ENCODE measurements at regions not wholly inside any gene's neighbourhood (a gene's known extent, or its start where the extent isn't known, plus 50 kb on each side); places are given as distances from the start of the nearest gene placed in this dataset.

- H3K4me1 Mint-ChIP-seq = peaks cover 4% of the 10 kb centered on the region
- H3K27ac Mint-ChIP-seq (ENCODE audit: unreplicated experiment) = no peak overlapping the region
- peaks cover 5% of the 10 kb centered on the region for H3K36me3 Mint-ChIP-seq (ENCODE audit: low read depth)
- H3K4me3 Mint-ChIP-seq = no peak overlapping the region
- TF ChIP-seq CTCF (conservative IDR thresholded peaks at IDR 0.05) = no peak
- no peak for DNase-seq (ENCODE audit: low read depth, low spot score)
- H3K27me3 Mint-ChIP-seq (ENCODE audit: low read depth) = no peaks in the 10 kb centered on the region
- H3K9me3 Mint-ChIP-seq = peaks cover 10% of the 10 kb centered on the region
Observed at GRCh38 chr2:22329211-22330154, 1055.5 kb upstream of the KLHL29 start.

- H3K27ac Mint-ChIP-seq (ENCODE audit: unreplicated experiment) = no peak overlapping the region
Observed at GRCh38 chr2:22336414-22336813, 1048.6 kb upstream of the KLHL29 start.

GRCh38 chr2:22340716-22341115, 1044.3 kb upstream of the KLHL29 start:
- H3K9me3 Mint-ChIP-seq = no peaks in the 10 kb centered on the region
- H3K4me3 Mint-ChIP-seq = no peak overlapping the region
- no peaks in the 10 kb centered on the region for H3K27me3 Mint-ChIP-seq (ENCODE audit: low read depth)

More at GRCh38 chr2:22336414-22336813, 1048.6 kb upstream of the KLHL29 start:
- Mint-ChIP-seq H3K27me3 (ENCODE audit: low read depth) (no peaks in the 10 kb centered on the region), H3K9me3 (no peaks in the 10 kb centered on the region), H3K36me3 (ENCODE audit: low read depth) (no peaks in the 10 kb centered on the region), H3K4me3 (no peak overlapping the region), H3K4me1 (peaks cover 14% of the 10 kb centered on the region)
- DNase-seq (ENCODE audit: low read depth, low spot score) = no peak
- TF ChIP-seq CTCF (conservative IDR thresholded peaks at IDR 0.05) = no peak

GRCh38 chr2:22347306-22347705, 1037.7 kb upstream of the KLHL29 start:
- no peaks in the 10 kb centered on the region for H3K27me3 Mint-ChIP-seq (ENCODE audit: low read depth)
- H3K4me3 Mint-ChIP-seq = no peak overlapping the region
- no peaks in the 10 kb centered on the region for H3K36me3 Mint-ChIP-seq (ENCODE audit: low read depth)
- H3K27ac Mint-ChIP-seq (ENCODE audit: unreplicated experiment) = no peak overlapping the region
- no peaks in the 10 kb centered on the region for H3K9me3 Mint-ChIP-seq
- DNase-seq (ENCODE audit: low read depth, low spot score) = no peak
- no peak for TF ChIP-seq CTCF (conservative IDR thresholded peaks at IDR 0.05)
- no peaks in the 10 kb centered on the region for H3K4me1 Mint-ChIP-seq

More at GRCh38 chr2:22340716-22341115, 1044.3 kb upstream of the KLHL29 start:
- Mint-ChIP-seq H3K27ac (ENCODE audit: unreplicated experiment) (no peak overlapping the region), H3K36me3 (ENCODE audit: low read depth) (no peaks in the 10 kb centered on the region), H3K4me1 (peaks cover 14% of the 10 kb centered on the region)
- no peak for TF ChIP-seq CTCF (conservative IDR thresholded peaks at IDR 0.05)
- no peak for DNase-seq (ENCODE audit: low read depth, low spot score)

- DNase-seq (ENCODE audit: low read depth, low spot score) = no peak
- no peaks in the 10 kb centered on the region for H3K9me3 Mint-ChIP-seq
- H3K36me3 Mint-ChIP-seq (ENCODE audit: low read depth) = no peaks in the 10 kb centered on the region
- no peak overlapping the region for H3K4me3 Mint-ChIP-seq
- H3K4me1 Mint-ChIP-seq = no peaks in the 10 kb centered on the region
- H3K27me3 Mint-ChIP-seq (ENCODE audit: low read depth) = no peaks in the 10 kb centered on the region
- no peak overlapping the region for H3K27ac Mint-ChIP-seq (ENCODE audit: unreplicated experiment)
- no peak for TF ChIP-seq CTCF (conservative IDR thresholded peaks at IDR 0.05)
Observed at GRCh38 chr2:22350621-22351020, 1034.4 kb upstream of the KLHL29 start.

Data from neural crest cell (in vitro differentiated cells).